ENCODE measurements at regions not wholly inside any gene's neighbourhood (a gene's known extent, or its start where the extent isn't known, plus 50 kb on each side); places are given as distances from the start of the nearest gene placed in this dataset.

DNA sequence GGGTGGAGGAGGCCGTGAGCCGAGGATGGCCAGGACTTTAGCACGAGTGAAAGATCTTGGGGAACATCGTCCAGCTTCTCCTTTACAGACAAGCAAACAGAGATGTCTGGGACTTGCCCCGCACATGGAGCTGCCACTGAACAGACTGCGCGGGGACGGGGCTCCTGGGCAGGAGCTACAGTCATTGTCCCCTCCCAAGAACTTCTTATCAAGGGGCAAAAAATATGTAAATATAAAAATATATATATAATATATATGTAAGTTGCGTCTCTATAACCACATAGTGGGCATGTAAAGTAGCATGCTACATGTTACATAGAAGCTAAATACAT lies 245.0 kb upstream of the SALL3 start:
- DNase-seq (ENCODE audit: low spot score), result no peak

DNA sequence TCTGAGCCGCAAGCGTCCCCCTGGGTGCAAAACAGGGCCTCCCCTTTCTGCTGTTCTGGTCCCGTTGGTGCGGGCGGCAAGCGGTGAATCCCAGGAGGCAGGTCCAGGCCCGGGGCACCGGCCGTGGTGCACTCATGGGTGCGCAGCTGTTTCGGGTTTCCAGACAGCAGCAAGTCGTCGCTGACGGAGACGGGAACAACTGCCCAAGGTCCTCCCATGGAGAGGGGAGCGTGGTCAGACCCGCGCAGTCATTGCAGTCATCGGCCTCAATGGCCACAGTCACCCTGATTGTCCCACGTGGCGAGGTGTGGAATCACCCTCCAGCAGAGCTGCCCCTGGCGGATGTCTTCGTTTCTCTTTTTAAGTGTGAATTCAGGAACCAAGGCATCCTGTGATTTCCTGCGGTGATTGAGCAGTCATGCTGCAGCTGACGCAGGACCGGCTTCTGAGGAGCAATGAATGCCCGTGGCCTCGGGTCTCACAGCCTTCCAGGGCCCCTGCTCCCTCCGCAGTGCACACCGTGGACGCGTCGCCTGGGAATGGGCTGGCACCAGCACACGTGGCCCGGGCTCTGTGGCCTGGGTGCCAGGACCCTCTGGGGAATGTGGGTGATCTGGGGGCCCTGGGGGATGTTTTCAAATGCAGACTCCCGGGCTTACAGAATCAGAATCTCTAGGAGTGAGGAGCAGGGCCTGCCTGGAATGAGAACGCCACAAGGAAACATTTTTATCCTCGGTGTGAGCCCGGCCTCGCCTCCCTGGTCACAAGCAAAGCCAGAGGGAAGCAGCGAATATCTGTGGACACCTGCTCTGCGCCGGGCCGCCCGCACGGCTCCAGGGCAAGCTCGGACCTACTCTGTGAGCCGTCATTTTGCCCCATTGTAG lies 244.2 kb upstream of the SALL3 start:
- DNase-seq (ENCODE audit: low spot score), result no peak

DNA sequence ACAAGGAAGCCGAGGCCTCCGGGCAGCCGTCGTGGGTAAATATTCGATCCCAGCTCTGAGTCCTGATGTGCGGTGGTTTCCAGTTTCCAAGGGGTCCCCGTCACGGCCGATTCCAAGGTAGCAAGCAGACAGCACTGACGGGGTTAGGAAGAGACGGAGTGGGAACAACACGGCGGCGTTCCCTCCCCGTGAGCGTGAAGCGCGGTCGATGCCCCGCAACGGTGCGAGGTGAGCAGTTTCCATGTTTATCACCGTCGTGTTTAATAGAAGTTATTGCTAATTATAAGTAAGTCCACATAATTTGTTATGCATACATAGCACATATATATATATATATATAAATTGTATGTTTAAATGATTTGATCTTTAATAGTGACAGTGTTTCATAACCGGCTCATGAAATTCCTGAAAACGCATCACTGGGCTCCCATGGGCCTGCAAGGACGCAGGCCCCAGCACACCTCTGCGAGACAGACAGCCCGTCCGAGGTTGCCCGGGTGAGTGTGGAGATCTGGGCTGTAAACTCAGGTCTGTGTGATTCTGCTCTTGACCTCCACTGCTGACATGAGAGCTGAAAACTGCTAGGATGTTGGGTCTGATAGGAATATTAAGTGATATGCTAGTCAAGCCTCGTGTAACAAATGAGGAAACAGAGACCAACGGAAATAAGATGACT lies 243.5 kb upstream of the SALL3 start:
- no peak for DNase-seq (ENCODE audit: low spot score)

DNA sequence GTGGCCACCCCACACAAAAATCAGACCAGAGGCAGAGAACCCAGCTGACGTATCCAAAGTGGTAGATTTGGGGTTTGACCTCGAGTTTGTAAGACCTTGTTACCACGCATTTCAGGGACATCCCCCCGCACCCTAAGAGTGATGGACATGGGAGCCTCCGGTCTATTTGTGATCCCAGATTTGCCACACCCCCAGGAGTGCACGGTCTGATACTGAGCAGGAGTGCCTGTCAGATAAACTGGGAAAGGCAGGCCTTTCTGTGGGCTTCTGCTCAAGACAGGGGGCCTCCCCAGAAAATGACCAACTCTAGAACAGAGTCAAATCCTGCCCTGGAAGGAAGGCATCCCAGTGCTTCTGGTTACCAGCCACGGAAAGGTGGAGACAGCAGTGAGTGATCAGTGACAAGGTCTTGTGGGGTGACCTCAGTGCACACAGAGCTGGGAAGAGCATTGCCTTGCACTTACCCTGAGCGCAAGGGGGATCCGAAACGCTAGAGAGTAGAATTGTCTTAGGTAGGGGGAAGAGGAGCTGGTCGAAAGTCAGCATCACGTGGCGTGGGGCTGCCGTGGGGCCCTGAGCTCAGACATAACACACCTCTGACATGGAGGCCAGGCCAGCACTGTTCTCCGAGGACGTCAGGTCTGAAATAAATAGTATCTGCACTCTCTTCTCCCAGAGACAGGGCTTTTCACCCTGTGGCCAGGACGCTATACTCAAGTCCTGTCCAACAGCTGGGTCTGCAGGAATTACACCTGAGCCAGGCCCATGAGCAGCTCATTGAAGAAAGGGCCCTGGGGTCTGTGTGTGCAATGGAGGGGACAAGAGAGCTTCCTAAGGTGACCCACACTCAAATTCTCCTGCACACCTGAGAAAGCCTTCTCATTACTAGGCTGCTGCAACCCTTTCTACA lies 242.4 kb upstream of the SALL3 start:
- no peak for DNase-seq (ENCODE audit: low spot score)

DNA sequence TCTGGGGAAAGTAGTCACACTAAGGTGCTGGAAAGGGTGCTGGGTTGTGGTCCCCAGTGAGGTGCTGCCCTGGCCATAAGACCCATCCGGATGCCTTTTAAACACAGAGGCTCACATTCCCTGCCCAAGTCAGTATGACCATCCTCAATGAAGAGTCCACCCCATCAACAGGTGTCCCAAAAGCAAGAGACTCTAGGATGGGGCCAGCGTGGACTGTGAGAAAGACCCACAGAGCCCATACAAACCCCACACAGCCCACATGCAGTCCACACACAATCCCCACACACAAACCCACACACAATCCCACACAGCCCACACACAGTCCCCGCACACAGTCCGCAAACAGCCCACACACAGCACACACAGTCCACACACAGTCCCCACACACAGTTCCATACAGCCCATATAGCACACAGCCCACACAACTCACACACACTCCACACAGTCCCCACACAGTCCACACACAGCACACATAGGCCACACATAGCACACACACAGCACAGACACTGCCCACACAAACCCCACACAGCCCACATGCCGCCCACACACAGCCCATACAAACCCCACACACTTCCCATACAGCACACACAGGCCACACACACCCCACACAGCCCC lies 241.4 kb upstream of the SALL3 start:
- no peak for DNase-seq (ENCODE audit: low spot score)

DNA sequence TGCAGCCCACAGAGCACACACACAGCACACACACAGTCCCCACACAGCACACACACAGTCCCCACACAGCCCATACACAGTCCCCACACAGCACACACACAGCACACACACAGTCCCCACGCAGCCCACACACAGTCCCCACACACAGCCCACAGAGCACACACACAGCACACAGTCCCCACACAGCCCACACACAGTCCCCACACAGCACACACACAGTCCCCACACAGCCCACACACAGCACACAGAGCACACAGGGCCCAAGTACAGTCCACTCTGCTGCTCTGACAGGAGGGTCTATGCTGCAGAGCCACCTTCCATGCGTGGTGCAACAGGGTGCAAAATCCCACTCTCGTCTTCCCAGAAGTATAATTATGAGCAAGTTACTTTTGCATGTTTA lies 240.5 kb upstream of the SALL3 start:
- DNase-seq (ENCODE audit: low spot score), result no peak

DNA sequence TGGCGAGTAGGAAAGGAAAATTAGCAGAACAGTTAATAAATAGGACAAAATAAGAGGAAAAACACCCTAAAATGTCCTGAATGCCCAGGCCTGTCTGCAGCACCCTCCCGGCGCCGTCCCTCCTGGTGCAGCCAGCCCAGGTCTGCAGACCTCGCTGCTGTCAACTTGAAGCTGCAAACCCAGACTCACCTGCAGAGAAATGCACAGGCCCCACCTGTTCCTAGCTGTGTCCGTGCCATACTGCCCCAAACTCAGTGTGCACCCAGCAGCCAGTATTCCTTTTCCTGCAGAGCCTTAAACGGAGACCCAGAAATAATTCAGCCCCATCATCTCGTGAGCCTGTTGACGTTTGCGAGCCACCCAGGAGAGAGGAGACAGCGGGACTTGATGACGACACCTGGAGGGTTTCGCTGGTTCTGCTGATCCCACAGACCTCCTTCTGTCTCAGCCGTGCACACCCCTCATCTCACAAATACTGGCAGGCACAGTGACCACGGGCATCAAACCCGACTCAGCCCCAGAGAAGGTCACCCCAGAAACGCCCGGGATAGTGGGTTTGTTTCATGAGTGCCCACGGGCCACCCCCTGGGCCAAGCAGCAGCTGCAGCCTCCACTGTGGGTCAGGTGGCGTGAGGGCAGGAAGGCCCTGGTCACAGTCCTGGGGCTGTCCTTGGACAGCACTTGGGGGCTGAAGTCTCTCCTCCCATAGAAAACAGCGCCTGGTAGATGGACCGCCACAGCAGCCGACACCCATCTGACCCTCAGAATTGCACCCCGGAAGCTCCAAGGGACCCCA lies 239.5 kb upstream of the SALL3 start:
- DNase-seq (ENCODE audit: low spot score), result no peak

DNA sequence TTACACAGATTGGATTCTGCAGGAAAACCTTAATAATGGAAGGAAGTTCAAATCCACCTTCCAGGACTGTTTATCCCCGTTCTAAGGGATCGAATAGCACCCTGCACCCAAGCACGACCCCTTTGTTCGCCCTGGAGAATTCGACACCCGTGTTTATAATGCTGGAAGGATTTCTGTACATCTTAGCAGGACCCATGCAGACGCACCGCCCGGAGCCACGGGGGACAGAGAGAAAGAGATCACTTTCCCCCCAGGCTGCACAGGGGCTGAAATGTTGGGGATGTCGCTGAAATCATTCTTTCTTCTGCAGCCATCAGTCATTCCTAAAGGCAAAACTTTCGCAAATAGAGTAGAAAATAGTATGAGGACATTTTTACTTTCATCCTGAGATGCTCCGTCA lies 238.7 kb upstream of the SALL3 start:
- no peak for DNase-seq (ENCODE audit: low spot score)

DNA sequence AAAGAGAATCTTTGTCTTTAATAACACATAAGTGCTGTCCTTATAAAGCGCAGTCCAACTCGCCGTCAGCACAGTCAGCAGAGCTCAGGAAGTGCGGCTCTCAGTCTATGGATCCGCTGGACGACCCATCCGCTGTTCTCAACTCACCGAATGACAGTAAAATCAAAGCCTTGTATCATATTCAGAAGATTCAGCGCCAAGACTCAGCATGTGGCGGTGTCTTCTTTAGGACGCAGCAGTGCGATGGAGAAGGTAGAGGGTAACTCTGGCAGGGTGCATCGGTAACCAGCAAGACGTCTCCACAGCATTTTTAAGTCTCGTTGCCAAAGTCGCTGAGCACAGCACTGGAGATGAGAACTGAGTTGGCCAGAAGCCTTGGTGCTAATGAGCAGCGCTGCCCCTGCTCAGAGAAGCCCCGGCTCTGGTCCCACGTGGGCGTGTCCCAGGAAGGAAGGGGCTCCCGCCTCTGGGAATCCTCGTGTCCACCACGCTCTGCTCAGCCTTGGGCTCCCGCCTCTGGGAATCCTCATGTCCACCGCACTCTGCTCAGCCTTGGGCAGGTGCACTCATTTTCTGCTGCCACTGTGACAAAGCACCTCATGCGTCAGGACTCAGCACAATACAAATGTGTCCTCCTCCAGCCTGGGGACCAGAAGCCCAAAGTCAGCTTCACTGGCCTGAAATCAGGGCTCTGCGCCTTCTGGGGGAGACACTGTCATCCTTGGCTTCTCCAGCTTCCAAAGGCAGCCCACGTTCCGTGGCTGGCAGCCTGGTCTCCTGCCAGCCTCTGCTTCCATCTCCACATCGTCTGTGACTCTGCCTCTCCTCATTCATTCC lies 238.0 kb upstream of the SALL3 start:
- no peak for DNase-seq (ENCODE audit: low spot score)

DNA sequence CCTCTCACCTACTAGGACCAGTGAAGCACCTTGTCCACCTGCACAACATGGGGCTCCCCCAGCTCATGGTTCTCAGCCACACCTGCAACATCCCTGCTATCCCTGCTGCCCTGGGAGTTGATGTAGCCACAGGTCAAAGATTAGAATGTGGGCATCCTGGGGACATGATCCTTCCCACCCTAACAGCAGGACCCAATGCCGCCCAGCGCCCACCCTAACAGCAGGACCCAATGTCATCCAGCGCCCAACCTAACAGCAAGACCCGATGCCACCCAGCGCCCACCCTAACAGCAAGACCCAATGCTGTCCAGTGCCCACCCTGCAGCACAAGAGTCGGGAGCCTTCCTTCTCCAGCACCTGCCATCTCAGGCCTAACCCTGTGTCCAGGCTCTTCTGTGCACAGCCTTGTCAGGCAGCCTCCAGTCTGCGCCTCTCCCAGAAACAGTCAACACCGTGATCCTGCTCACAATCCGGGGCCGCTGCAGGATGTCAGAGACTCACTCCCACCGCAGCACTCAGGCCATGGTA lies 237.3 kb upstream of the SALL3 start:
- DNase-seq (ENCODE audit: low spot score), result no peak

DNA sequence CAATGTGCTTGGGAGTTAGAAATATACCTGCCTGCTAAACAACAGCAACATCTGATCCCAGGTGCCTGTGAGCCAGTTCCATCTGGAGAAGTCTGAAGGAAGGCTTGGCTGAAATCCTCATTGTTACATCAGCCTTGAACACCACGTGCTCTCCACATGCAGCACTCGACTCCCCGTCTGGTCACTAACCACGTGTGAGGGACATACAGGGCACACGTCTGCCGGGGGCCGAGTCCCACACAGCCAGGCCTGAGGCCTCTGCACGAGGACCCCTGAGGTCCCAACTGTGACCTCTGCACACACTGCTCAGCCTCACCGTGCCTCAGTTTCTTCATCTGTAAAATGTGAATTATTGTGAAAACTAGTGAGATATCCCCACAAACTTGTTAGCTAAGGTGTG lies 236.5 kb upstream of the SALL3 start:
- no peak for DNase-seq (ENCODE audit: low spot score)

DNA sequence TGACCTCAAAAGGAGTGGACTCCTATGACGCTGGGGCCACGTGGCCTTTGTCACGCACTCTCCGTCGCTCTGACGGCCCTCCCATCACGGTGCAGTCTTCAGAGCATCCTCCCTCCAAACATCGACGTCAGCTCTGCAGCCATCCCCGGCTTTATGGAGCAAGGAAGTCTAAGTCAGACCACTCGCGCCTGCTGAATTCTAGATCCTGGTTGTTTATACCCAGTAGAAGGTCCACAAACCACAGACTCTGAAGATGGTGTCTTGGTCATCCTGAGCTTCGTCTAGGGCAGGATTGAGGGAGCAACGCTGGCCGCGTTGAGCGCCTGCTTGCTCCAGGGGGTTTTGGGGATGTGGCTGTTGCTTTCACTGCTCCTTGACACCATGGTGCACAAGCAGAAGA lies 228.0 kb upstream of the SALL3 start:
- no peak for DNase-seq (ENCODE audit: low spot score)

DNA sequence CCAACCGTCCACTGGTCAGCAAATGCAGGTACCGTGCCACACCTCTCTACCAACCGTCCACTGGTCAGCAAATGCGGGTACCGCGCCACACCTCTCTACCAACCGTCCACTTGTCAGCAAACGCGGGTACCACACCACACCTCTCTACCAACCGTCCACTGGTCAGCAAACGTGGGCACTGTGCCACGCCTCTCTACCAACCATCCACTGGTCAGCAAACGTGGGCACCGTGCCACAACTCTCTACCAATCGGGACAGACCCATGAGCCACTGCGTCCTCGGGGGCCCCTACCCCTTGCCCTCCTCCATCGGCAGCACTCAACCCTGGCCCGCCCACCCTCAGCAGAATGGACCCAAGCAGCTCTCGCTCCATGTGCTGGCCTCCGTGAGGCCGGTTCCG lies 226.4 kb upstream of the SALL3 start:
- DNase-seq (ENCODE audit: low spot score), result no peak

DNA sequence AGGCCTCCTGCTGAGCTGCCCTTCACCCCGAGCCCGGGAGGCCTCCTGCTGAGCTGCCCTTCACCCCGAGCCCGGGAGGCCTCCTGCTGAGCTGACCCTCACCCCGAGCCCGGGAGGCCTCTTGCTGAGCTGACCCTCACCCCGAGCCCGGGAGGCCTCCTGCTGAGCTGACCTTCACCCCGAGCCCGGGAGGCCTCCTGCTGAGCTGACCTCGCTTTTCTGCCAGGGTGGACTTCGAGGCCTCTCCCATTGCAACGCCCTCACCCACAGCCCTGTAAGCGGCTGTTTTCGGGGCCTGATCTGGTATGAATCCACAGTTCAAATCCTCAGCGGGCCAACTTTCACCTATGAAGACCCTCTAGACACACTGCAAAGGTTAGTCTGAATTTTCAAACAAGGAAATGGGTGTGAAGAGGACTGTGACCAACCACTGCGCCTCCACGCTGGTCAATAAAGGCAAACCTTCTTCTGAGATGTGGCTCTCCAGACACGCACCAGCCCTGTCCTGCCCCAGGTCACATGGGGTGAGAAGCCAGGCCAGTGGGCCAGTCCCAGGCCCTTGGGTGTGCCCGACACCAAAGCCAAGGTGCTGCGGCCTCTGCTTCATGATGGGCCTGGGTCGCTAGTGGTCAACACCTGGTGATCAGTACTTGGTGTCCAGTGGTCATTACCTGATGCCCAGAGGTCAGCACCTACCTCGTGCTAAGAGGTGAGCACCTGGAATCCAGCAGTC lies 225.1 kb upstream of the SALL3 start:
- no peak for DNase-seq (ENCODE audit: low spot score)

DNA sequence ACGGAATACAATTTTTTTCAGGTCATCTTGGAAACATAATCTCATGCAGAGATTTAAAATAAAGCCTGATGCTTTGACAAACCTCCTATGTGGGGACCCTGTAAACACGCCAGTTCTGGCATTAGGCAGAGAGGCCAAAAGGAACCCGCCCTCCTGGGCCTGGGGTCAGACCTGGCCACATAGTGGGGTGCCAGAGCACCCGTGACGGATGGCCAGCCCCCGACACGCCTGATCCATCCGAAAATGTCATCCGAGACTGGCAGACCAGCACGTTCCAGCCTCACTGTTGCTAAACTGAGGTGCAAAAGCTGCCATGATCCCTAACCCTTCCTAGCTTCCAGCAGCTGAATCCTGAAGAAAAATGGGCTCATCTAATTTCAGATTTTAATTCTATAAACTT lies 222.6 kb upstream of the SALL3 start:
- no peak for DNase-seq (ENCODE audit: low spot score)

DNA sequence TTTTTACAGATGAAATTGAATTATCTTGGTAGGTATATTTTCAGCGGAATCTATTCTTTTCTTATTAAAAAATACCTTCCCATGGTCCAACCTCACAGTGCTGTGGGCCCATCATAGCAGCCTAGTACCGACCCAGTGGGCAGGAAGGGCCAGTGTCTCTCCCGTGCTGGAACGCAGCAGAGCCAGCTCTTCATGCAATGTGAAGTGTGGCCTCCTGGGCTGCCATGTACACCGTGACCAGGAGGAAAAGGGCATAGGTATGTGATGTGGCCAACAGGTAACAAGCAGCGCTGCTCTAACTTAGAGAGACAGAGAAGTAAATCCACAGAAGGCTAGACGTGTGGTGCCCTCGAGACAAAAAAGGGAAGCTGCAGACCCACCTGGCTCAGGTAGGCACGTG lies 221.1 kb upstream of the SALL3 start:
- DNase-seq (ENCODE audit: low spot score), result no peak

DNA sequence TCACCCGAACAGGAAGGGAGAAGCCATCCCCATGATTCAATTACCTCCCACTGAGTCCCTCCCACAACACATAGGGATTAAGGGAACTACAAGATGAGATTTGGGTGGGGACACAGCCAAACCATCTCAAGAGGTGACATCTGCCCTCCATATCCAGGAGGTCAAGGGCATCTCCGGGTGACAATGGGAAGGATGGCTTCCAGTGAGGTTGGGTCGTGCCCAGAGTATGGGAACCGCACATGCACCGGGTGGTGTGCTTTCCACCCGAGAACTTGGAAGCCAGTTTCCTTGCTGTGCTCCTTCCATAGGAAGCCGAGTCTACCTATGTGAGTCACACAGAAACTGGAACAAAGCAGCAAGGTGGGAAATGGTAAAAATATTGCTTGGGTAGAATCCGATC lies 216.9 kb upstream of the SALL3 start:
- no peak for DNase-seq (ENCODE audit: low spot score)

DNA sequence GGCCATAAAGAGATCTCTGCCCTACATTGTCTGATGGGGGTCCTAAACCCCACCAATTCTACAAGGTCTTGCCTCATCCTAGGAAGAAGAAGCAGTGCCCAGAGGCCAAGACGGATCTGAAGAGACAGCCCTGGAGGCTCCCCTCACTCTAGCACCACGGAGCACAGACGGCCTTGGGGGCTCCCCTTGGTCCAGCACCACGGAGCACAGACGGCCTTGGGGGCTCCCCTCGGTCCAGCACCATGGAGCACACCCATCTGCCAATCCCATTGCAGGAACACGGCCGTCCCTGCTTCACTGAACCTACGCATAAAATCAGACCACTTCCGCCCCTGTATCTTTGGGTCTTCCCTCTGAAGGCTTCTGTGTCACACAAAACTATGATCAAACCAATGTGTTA lies 215.1 kb upstream of the SALL3 start:
- no peak for DNase-seq (ENCODE audit: low spot score)

DNA sequence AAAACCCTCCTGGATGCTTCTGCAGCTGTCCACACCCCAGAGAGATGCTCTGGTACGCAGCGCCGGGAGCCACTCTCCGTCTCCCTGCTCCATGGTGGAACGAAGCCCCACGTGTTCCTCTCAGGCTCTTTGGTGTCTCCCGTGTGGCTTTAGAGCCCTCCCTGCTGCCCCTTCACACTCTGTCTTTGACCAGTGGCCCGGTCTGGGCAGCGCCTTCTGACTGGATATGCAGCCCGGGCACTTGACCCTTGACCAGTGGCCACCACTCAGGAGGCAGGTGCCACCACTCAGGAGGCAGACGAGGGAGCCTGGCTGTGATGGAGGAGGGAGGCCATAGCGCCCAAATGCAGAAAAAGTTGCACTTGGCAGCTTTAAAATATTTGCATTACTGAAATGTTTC lies 214.5 kb upstream of the SALL3 start:
- no peak for DNase-seq (ENCODE audit: low spot score)
